ENCODE measurements at regions not wholly inside any gene's neighbourhood (a gene's known extent, or its start where the extent isn't known, plus 50 kb on each side); places are given as distances from the start of the nearest gene placed in this dataset.

GRCh38 chr4:127049526-127049925 is 583.2 kb upstream of the INTU start:
- DNase-seq, result no peak

DNA sequence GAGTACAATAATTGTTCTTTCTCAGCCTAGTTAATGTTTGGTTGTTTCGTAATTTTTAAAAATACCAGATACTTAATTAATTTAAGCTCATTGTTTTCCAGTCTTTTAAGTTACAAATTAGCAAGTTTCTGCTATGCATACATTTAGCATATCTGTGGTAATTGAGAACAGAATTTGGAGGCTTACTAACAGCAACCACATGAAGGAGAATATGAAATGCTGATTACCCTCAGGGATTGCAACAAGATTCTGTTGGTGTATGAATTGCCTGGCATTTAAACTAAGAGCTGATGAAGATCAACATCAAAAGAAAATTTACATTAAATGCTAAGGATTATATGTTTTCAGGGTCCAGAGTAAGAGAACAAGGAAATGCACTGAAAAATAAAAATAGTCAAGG is 580.0 kb upstream of the INTU start:
- no peak for DNase-seq

- no peak for DNase-seq
Observed at GRCh38 chr4:127055357-127055756, 577.4 kb upstream of the INTU start.

DNA sequence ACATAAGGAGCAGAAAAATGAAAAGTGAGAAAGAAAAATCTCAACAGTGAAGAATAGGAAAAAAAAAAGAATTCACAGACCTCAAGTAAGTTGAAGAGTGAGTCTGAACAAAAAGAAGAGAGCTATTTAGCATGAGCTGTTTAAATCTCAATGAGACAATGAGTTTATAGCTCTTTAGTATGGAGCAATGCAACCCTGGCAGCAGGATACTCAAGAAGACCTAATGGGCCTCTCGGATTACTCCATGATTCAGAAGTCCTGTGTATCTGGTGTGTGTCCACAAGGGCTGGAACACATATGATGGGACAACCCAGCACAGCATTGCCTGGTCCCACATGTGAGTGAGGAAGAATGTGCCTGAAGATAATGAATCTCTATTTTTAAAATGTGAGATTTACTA is 563.1 kb upstream of the INTU start:
- no peak for DNase-seq

GRCh38 chr4:127071443-127071842 is 561.3 kb upstream of the INTU start:
- no peak for DNase-seq

DNA sequence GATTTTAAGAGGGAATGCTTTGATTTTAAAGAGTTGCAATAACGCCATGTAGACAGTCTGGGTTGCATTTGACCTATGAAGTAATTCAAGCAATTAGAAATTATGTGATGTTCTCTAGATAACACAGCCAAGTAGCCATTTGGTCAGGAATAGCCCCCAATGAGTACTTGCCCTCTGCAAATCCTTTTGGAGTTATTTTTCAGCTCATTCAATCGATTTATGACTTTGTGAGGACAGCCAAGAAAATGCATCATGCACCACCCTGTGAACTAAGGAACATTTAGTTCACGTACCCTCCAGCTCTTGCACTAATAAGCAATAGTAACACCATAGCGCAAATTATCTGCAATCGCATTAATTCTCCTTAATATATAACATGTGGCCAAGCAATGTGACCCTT is 552.6 kb upstream of the INTU start:
- DNase-seq, result no peak

DNA sequence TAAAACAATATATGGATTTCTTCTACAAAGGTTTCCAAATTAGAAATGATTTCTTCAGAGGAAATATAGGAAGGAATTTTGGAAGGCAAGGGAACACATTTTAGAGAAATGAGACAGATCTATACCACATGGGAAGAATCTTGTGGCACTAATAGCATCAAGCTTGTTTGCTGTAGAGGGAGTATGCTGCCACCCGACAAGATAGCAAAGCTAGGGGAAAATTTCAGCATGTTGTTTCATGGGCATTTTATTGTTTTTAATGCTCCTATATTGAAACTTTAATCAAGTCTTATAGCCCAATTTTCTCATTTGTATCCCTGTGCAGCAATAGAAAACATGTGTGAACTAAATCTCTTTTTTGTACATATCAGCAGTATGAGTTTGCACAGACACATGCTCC is 551.7 kb upstream of the INTU start:
- DNase-seq, result no peak

- no peak for DNase-seq
Observed at GRCh38 chr4:127082986-127083385, 549.8 kb upstream of the INTU start.

DNA sequence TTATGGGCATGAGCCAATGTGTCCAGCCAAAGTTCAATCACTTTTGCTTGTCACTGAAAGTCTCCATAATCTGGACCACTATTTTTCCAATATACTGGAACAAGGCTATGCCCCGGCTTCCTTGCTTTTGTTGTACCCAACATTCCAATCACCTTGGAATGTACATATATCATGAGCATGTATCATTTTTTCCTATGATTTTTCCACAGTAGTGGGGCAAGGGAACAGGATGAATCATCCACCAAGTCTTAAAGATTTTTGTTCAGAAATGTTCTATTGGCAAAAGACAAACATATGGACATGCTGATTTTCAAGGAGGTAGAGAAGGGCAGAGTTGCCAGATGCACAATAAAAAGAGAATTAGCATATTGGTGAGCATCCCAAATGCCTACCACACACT is 548.1 kb upstream of the INTU start:
- DNase-seq, result no peak

DNA sequence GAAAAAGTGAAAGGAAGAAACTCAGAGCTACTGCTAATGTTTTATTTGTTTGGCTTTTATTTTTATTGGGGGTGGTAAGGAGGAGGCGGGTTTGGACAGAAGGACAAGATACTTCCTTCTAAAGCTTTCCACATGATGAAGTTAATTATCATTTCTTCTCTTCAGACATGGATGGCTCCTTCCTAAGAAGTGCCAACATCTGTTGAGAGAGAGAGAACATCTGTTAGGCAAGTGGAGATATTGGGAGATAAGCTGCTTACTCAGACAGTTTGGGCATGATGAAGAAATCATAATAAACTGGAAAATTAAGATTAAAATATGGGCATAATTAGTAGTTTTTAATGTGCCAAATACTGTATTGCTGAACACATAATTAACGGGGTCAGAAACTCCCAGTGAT is 535.7 kb upstream of the INTU start:
- no peak for DNase-seq

GRCh38 chr4:127102361-127102760 is 530.4 kb upstream of the INTU start:
- no peak for DNase-seq

GRCh38 chr4:127103681-127104115 is 529.1 kb upstream of the INTU start:
- DNase-seq, result no peak

GRCh38 chr4:127113844-127114362 is 518.9 kb upstream of the INTU start:
- no peak for DNase-seq

GRCh38 chr4:127118681-127119080 is 514.1 kb upstream of the INTU start:
- DNase-seq, result no peak

GRCh38 chr4:127120441-127121090 is 512.2 kb upstream of the INTU start:
- DNase-seq, result no peak

- DNase-seq, result no peak
Observed at GRCh38 chr4:127124919-127125318, 507.8 kb upstream of the INTU start.

- DNase-seq, result no peak
Observed at GRCh38 chr4:127126718-127127117, 506.0 kb upstream of the INTU start.

- DNase-seq, result no peak
Observed at GRCh38 chr4:127131527-127131926, 501.2 kb upstream of the INTU start.

DNA sequence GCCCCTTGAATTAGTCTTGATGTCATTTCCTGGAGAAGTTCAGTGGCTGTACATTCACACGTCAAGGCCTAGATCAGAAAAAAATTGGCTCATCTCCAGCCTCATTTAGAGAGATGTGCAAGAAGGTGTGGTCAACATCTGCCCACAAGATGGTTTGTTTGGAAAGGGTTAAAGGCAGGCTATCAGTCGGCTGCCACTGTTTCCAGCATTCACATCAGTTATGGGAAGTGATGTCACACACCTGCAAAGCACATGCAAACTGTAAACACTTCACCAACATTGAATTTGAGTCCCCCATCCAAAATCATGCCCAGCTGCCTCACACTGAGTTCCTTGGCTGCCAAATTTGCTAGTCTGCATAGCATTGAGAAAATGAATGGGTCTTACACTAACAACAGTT is 498.3 kb upstream of the INTU start:
- peak; percentile 96 to 98 for DNase-seq

- no peak for DNase-seq
Observed at GRCh38 chr4:127138586-127138985, 494.2 kb upstream of the INTU start.

DNA sequence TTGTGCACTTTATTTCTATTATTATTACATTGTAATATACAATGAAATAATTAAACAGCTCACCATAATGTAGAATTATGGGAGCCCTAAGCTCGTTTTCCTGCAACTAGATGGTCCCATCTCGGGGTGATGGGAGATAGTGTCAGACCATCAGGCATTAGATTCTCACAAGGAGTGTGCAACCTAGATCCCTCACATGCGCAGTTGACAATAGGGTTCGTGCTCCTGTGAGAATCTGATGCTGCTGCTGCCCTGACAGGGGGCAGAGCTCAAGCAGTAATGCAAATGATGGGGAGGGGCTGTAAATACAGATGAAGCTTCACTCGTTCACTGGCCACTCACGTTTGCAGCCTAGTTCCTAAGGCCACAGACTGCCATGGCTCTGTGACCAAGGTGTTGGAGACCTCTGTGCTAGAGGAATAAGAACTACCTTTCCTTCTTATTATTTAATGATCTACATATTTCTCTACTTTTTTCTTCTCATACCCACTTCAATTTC is 492.9 kb upstream of the INTU start:
- DNase-seq, result peak; percentile 37 to 67

- peak; percentile 65 to 66 for DNase-seq
Observed at GRCh38 chr4:127140306-127140705, 492.5 kb upstream of the INTU start.

DNA sequence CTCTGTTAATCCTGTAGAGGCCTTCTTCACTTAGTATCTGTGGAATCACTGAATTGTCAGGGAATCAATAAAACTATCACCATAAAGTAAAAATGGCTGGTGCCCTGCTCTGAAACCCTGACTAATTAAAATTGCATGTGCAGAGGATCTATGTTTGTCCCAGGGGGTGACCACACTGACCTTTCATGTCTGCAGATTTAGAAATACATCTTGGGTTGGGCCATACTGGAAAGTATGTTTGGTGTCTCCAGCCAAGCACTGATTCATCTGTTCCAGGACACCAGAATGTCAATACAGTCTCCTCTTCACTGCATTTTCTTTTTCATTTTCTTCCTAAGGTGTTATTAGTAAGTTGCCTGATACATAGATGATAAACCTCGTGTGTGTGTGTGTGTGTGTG is 490.9 kb upstream of the INTU start:
- no peak for DNase-seq

GRCh38 chr4:127143460-127144195 is 489.1 kb upstream of the INTU start:
- no peak for DNase-seq
